ENCODE measurements at regions not wholly inside any gene's neighbourhood (a gene's known extent, or its start where the extent isn't known, plus 50 kb on each side); places are given as distances from the start of the nearest gene placed in this dataset.

GRCh38 chr4:19510993-19511392, 740.7 kb upstream of the SLIT2 start:
- Histone ChIP-seq H3K4me1 (peaks cover 0 to 6% (median 0%) of the 10 kb centered on the region in 3 donors), H3K36me3 (no peaks in the 10 kb centered on the region), H3K9me3 (no peaks in the 10 kb centered on the region), H3K27ac (no peak overlapping the region), H3K27me3 (no peaks in the 10 kb centered on the region), H3K4me3 (no peak overlapping the region)
- TF ChIP-seq POLR2A (IDR thresholded peaks at IDR 0.05) (no peak), CTCF (IDR thresholded peaks at IDR 0.05) (no peak), POLR2AphosphoS5 (IDR thresholded peaks at IDR 0.05) (no peak), EP300 (IDR thresholded peaks at IDR 0.05) (no peak)
- ATAC-seq: no peak

- no peak for ATAC-seq
- no peak for TF ChIP-seq CTCF (IDR thresholded peaks at IDR 0.05)
- no peak for TF ChIP-seq EP300 (IDR thresholded peaks at IDR 0.05)
- no peak for TF ChIP-seq POLR2AphosphoS5 (IDR thresholded peaks at IDR 0.05)
- 86 to 89% methylated on average over 4 of the region's 4 CpGs for WGBS, 2 donors (ENCODE audit: low coverage in 1 of 2)
- H3K9me3 ChIP-seq: no peaks in the 10 kb centered on the region
- no peaks in the 10 kb centered on the region for H3K27me3 ChIP-seq
- H3K4me1 ChIP-seq: no peaks in the 10 kb centered on the region
- no peak overlapping the region for H3K4me3 ChIP-seq
- H3K36me3 ChIP-seq: no peaks in the 10 kb centered on the region
- H3K27ac ChIP-seq: no peak overlapping the region
Measured at GRCh38 chr4:19508442-19508841, 743.3 kb upstream of the SLIT2 start.

- no peak overlapping the region for H3K4me3 ChIP-seq
- H3K27me3 ChIP-seq: no peaks in the 10 kb centered on the region
- no peaks in the 10 kb centered on the region for H3K9me3 ChIP-seq
- H3K36me3 ChIP-seq: no peaks in the 10 kb centered on the region
- no peak for TF ChIP-seq POLR2A (IDR thresholded peaks at IDR 0.05)
- TF ChIP-seq EP300 (IDR thresholded peaks at IDR 0.05): no peak
- no peak for TF ChIP-seq POLR2AphosphoS5 (IDR thresholded peaks at IDR 0.05)
- no peak for TF ChIP-seq CTCF (IDR thresholded peaks at IDR 0.05)
- no peak for ATAC-seq
- no peak overlapping the region for H3K27ac ChIP-seq
- no peaks in the 10 kb centered on the region for H3K4me1 ChIP-seq
Measured at GRCh38 chr4:19497705-19498104, 754.0 kb upstream of the SLIT2 start.

GRCh38 chr4:19496756-19497155, 754.9 kb upstream of the SLIT2 start:
- Histone ChIP-seq H3K4me1 (no peaks in the 10 kb centered on the region), H3K9me3 (no peaks in the 10 kb centered on the region), H3K4me3 (no peak overlapping the region), H3K36me3 (no peaks in the 10 kb centered on the region), H3K27ac (no peak overlapping the region), H3K27me3 (no peaks in the 10 kb centered on the region)
- WGBS, 2 donors (ENCODE audit: low coverage in 1 of 2): 27 to 73% methylated on average over 2 of the region's 2 CpGs
- ATAC-seq: no peak
- TF ChIP-seq EP300 (IDR thresholded peaks at IDR 0.05) (no peak), POLR2AphosphoS5 (IDR thresholded peaks at IDR 0.05) (no peak), CTCF (IDR thresholded peaks at IDR 0.05) (no peak), POLR2A (IDR thresholded peaks at IDR 0.05) (no peak)

- Histone ChIP-seq H3K4me3 (no peak overlapping the region), H3K27me3 (no peaks in the 10 kb centered on the region), H3K36me3 (no peaks in the 10 kb centered on the region), H3K27ac (no peak overlapping the region), H3K9me3 (no peaks in the 10 kb centered on the region), H3K4me1 (no peaks in the 10 kb centered on the region)
- TF ChIP-seq POLR2A (IDR thresholded peaks at IDR 0.05) (no peak), CTCF (IDR thresholded peaks at IDR 0.05) (no peak), EP300 (IDR thresholded peaks at IDR 0.05) (no peak)
- ATAC-seq: no peak
Measured at GRCh38 chr4:19494961-19495360, 756.7 kb upstream of the SLIT2 start.
